KBM-7 (cell line): ENCODE measurements at regions not wholly inside any gene's neighbourhood (a gene's known extent, or its start where the extent isn't known, plus 50 kb on each side); places are given as distances from the start of the nearest gene placed in this dataset.

Experiments
- DNase-seq: peaks from one replicate; pipeline ENCODE4 v3.0.0-alpha.2; 2015
- in situ Hi-C: fragments of 300-500 bp; cut with MboI; formaldehyde crosslinking; loops from 2 replicates; pipeline ENCODE4 v1.14.3; 2020; ENCODE audit warnings: low sequenced_read_pairs, low pct_unique_long_range_greater_than_20kb, mixed read lengths

- in situ Hi-C loops = no loop called here
- DNase-seq = no peak
Measured at GRCh38 chr12:11446372-11446771, 51.0 kb upstream of the PRB2 start.

- in situ Hi-C loops = no loop called here
- DNase-seq = no peak
Measured at GRCh38 chr12:11457996-11458645, 62.8 kb upstream of the PRB2 start.

- no peak for DNase-seq
- in situ Hi-C loops = no loop called here
Measured at GRCh38 chr12:11460343-11461023, 65.1 kb upstream of the PRB2 start.

- in situ Hi-C loops = no loop called here
- no peak for DNase-seq
Measured at GRCh38 chr12:11461433-11461832, 66.1 kb upstream of the PRB2 start.

- in situ Hi-C loops = loop anchor here (25.0 kb wide), 1 partner anchor 240 kb away; no protein-coding TSS in a partner anchor
- no peak for DNase-seq
Measured at GRCh38 chr12:11477110-11477509, 81.7 kb upstream of the PRB2 start.

- DNase-seq = no peak
- in situ Hi-C loops = loop anchor here (10.0 to 25.0 kb wide), 2 partner anchors 246 to 718 kb away; no protein-coding TSS in a partner anchor
Measured at GRCh38 chr12:11482955-11483354, 87.6 kb upstream of the PRB2 start.

- peak; percentile 79 for DNase-seq
- in situ Hi-C loops = loop anchor here (10.0 to 25.0 kb wide), 2 partner anchors 250 to 722 kb away; no protein-coding TSS in a partner anchor
Measured at GRCh38 chr12:11486623-11487444, 91.5 kb upstream of the PRB2 start.

GRCh38 chr12:11496157-11496851, 100.9 kb upstream of the PRB2 start:
- DNase-seq = no peak
- in situ Hi-C loops = loop anchor here (25.0 kb wide), 1 partner anchor 259 kb away; no protein-coding TSS in a partner anchor

- no peak for DNase-seq
- in situ Hi-C loops = loop anchor here (25.0 kb wide), 1 partner anchor 260 kb away; no protein-coding TSS in a partner anchor
Measured at GRCh38 chr12:11497438-11497837, 102.1 kb upstream of the PRB2 start.

- in situ Hi-C loops = loop anchor here (25.0 kb wide), 1 partner anchor 261 kb away; no protein-coding TSS in a partner anchor
- peak; percentile 25 for DNase-seq
Measured at GRCh38 chr12:11497995-11498394, 102.6 kb upstream of the PRB2 start.

GRCh38 chr12:11498574-11498973, 103.2 kb upstream of the PRB2 start:
- DNase-seq = peak; percentile 54
- in situ Hi-C loops = loop anchor here (25.0 kb wide), 1 partner anchor 261 kb away; no protein-coding TSS in a partner anchor

- no peak for DNase-seq
- in situ Hi-C loops = loop anchor here (25.0 kb wide), 1 partner anchor 262 kb away; no protein-coding TSS in a partner anchor
Measured at GRCh38 chr12:11499806-11500187, 104.4 kb upstream of the PRB2 start.

- in situ Hi-C loops = no loop called here
- DNase-seq = peak; percentile 89
Measured at GRCh38 chr12:11500188-11500860, 105.0 kb upstream of the PRB2 start.

GRCh38 chr12:11500861-11501230, 105.5 kb upstream of the PRB2 start:
- no peak for DNase-seq
- in situ Hi-C loops = no loop called here

GRCh38 chr12:11508699-11509098, 113.3 kb upstream of the PRB2 start:
- no peak for DNase-seq
- in situ Hi-C loops = no loop called here

GRCh38 chr12:11509326-11509725, 114.0 kb upstream of the PRB2 start:
- DNase-seq = peak; percentile 43
- in situ Hi-C loops = no loop called here

- DNase-seq = no peak
- in situ Hi-C loops = no loop called here
Measured at GRCh38 chr12:11510671-11511070, 115.3 kb upstream of the PRB2 start.

GRCh38 chr12:11513288-11513687, 117.9 kb upstream of the PRB2 start:
- in situ Hi-C loops = no loop called here
- peak; percentile 28 for DNase-seq

- DNase-seq = no peak
Measured at GRCh38 chr12:11517080-11517479, 121.7 kb upstream of the PRB2 start.

More at GRCh38 chr12:11517080-11517479, 121.7 kb upstream of the PRB2 start:
- in situ Hi-C loops = no loop called here
